Stimulated activated naive CD8-positive, alpha-beta T cell treated with anti-CD3 and anti-CD28 coated beads, Interleukin-15, Interleukin-2, amounts not matched to agents 100 U/mL and 50 U/mL, for 24 hours (primary cell): ENCODE measurements at regions not wholly inside any gene's neighbourhood (a gene's known extent, or its start where the extent isn't known, plus 50 kb on each side); places are given as distances from the start of the nearest gene placed in this dataset.

Experiments used
- ATAC-seq: fragments of 150-1000 bp; cut with Tn5 transposase; one replicate; pipeline ENCODE4 v1.10.0; 2021
- DNase-seq: peaks from one replicate; pipeline ENCODE4 v3.0.0; 2021

DNA sequence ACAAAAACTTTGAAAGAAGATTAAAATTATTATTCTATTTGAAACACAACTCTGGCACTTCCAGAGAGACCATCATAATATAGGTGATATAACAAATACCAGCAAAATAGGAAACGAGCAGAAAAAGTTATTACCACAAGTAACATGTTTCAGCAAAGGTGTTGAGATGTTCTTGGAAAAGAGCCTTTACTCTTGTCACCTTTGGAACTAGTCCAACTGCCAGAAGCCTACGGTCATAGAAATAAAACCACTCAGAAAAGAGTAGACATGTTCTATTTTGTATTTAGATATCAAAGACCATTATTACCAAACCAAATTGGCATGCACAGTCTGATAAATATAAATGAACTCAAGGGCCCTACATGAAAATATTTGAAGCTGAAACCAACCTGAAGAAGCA lies 145.0 kb upstream of the DMAC1 start:
- no peak for ATAC-seq

DNA sequence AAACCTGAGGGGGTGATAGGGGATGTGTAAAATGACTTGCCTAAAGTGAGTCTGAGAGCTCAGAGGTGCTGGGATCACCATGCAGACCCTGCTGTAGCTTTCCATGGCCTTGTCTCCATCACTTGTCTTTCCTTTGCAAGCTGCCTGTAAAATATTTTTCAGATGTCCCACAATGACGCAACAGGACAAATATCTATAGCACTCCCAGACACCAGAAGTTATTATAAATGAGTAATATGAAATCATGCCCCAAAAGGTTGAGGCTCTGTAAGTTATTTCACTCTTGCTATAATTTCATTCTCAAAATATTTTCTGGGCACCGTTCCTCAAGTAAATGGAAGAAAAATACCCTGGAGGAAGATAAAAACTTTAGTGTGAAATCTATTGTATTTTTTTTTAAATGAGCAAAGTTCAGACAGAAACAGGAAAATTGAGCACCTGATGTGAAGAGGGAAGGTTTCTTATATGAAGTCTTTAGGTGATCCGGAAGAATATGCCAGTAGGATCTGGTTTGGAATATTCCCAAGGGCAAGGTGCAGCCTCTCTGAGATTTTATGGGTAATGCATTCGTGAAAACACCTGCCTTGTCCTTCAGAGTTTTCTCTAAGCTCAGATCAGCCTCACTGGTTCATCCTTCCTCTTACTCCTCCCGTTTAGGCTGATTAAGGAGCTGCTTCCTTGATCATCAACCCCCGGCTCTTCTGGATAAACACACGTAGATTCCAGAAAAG lies 138.3 kb upstream of the DMAC1 start:
- ATAC-seq, result no peak
- no peak for DNase-seq

More for the DNA sequence above, 145.0 kb upstream of the DMAC1 start:
- no peak for DNase-seq

DNA sequence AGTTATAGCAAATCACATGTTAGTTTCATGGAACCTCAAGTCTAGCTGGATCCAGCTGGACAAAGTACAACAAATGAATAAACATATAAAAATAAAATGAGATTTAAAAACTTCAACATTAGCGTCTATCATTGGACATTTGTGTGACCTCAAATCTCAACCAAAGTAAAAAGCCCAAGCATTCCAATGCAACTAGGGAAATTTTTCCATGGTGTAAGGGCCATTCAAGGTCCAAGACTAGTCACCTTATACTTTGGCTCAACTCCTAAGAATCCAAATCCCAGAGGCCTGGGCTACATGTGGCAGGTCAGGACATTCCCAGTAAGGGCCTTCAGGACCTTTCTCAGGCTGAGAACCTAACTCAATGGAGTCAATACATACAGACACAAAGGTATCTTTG lies 137.4 kb upstream of the DMAC1 start:
- no peak for DNase-seq
- ATAC-seq, result no peak

DNA sequence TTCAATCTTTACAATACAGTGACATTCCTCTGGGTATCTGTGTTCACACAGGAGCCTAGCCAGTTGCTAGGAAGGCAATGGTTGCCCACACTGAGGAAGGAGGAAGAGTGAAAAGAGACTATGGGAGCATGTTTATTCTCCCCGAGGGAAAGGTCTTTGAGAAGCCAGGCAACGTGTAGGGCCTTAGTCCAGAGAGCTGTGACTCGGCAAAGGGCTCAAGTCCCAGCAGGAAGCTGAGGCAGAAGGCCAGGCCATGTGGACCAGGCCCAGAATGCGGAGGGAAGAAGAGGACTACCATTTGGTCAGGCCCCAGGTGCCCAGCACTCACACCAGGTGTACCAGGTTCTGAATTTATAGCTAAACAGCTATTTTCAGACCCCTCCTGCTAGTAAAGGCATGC lies 136.6 kb upstream of the DMAC1 start:
- no peak for ATAC-seq
- DNase-seq, result no peak

DNA sequence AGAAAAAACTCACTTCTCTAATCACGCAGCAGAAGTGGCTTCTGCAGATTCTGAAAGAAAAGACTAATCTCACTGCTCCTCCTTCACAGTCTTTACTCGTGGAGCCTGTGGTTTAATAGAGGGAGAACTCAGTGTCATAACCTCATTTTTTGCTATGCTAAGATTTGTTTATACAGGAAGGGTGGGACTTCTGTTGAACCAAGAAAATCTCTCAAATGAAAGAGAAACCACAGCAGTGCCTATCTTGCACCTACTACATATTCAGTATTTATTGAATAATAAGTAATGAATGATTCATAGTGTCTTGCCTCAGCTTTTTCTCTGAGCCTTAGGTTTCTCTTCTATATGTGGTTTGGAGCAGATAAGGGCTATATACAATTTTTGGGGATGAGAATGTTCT lies 136.1 kb upstream of the DMAC1 start:
- peak; percentile 68 for ATAC-seq
- DNase-seq, result no peak

DNA sequence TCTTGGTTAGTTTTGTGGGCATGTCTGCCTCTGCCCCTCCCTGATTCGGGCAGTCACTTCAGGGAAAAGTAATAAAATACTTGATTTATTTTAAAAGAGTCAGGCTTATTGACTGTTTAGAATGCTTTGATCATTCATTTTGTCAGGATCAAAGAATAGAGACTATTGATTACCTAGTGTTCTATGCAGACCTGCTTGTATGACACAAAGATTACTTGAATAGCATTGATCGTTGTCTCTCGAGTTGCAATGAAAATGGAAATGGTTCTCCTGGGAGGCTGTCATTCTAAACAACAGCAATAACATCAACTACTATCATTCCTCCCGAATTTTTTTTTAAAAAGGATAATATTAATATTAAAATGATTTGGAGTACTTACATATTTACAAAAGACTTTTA lies 133.2 kb upstream of the DMAC1 start:
- no peak for ATAC-seq

DNA sequence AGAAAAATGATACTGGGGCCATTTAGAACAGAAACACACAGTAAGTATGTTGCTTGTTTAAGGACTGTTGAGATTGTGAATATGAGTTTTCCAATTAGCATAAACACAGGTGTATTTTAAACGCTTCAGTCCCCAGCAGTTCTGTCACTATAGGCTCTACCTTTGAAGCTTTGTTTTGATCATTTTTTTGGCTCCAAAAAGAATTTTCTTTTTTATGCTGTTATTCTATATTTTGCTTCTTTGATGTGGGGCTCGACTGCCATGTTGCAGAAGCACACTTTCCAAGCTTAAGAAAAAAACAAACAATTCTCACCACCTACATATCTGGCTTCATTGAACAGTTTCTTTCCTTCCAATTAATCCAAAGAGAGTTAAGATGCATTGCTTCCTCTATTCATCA lies 131.0 kb upstream of the DMAC1 start:
- DNase-seq, result no peak

More for the DNA sequence above, 133.2 kb upstream of the DMAC1 start:
- no peak for DNase-seq

DNA sequence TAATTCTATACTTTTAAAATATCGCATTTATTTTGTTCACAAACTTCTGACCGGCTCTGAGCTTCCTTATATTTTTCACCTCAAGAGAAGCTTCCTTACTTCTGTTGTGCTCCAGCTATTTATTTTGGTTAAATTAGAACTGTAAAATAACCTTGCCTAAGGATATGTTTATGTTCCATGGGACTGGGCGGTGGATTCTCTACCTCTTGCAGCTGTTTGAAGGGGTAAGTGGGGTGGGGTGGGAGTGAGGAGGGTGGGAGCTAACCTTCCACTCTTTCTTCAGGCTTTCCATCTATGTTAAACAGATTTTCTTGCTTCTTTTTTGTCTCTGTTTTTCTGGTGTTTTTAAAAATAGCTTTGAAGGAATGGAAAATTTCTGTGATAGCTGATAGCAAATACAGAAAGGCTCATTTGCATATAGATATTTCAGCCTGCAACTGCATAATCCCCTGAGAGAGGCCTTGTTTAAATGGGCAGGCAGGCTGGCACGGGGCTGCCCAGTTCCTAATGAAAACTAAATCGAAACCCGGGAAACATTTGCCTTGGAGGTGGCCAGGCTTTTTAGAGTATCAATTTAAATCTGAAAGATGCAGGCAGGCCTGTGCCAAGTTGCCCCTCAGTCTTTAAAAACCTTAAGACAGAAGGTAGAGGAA lies 122.1 kb upstream of the DMAC1 start:
- no peak for DNase-seq
- no peak for ATAC-seq

More for the DNA sequence above, 131.0 kb upstream of the DMAC1 start:
- ATAC-seq, result no peak

DNA sequence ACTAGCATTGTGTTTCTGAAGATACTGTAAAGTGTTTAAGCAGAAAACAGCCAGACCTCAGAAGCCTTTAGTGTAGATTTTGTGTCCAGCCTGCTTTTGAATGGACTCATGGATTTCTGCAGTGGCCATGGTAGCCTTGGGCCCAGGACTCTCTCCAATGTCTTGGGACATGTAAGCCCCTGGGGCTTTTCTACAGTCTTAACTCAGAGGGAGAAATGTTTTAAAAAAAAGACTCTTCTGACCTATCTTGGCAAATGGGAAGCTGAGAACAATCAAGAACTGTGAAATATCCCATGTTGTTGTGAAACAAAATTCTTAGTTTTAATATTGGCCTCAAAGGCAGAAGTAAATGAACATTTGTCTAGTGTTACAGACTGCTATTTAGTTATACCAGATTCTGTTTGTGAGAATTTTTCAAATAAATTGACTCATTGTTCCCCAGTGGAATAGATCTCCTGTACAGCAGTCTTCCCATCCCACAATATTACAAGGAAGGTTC lies 112.5 kb upstream of the DMAC1 start:
- ATAC-seq (no peak), DNase-seq (no peak)

DNA sequence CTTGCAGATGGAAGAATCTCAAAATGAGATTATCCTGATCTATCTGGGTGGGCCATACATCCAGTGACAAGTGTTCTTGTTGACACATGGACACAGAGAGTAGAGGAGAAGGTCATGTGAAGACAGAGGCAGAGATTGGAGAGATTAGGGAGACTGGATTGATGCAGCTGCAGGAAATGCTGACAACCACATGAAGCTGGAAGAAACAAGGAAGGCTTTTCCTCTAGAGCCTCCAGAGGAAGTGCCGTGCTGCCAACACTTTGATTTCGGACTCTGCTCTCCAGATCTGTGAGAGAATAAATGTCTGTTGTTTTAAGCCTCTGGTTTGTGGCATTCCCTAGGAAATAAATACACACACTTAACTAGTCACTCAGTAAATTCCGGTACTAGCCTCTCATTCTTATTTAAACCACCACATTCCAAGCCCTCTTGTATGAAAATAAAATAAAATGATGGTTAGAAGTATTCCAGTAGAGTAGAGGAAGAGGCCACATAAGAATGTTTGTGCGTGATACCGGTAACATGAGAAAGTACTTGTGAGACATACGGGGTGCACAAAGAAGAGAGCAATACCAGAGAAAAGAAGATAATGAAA lies 110.9 kb upstream of the DMAC1 start:
- no peak for ATAC-seq
- no peak for DNase-seq

DNA sequence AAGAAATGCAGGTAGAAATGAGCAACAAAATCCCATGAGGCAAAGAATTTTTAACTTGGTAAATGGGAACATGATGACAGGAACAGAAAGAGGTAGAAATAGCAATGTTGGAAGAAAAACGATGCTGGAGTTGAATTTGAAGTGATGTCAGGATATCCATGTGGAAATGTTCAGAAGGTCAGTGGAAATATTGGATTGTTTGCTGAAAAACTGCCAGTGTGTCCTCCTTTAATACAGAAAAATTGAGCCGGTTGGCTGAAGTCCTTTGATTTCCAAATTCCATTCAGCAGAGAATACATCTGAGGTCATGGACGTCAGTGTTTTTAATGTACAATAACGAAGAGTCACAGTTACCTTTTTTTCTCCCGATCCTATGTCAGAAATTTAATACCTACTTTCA lies 110.0 kb upstream of the DMAC1 start:
- no peak for ATAC-seq
- DNase-seq, result no peak

DNA sequence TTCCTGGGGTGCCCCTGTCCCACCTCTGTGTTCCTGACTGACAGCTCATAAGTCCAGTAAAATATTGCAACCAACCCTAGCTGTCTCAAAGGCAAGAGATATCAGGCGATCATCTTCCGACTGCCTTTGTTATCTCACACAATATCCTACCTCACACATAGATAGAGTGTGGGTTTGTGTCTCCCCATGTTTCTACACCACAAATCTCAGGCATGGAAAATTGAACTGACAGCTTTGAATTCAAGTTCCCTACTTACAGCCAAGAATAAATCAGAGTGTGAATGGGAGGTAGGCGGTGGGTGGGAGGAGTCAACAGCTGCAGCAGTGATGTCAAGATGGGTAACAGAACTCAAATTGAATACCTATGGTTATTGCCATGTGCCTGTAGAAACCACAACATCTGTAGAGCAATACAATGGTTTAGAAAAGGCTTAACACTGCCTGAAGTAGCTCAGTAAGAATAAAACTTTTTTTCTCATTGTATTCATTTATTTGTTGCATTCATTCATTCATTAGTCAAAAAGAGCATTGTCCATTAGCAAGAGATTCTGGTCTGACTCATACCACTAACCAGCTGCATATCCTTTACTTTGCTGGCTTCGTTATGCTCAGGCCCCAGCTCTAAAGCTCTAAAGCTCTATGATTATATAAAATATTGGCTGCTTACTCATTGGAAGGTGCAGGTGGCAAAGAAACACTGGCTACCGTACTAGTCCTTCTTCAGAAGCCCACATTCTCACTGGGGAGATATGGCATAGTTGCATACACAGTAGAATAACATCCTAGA lies 108.2 kb upstream of the DMAC1 start:
- no peak for ATAC-seq
- no peak for DNase-seq

DNA sequence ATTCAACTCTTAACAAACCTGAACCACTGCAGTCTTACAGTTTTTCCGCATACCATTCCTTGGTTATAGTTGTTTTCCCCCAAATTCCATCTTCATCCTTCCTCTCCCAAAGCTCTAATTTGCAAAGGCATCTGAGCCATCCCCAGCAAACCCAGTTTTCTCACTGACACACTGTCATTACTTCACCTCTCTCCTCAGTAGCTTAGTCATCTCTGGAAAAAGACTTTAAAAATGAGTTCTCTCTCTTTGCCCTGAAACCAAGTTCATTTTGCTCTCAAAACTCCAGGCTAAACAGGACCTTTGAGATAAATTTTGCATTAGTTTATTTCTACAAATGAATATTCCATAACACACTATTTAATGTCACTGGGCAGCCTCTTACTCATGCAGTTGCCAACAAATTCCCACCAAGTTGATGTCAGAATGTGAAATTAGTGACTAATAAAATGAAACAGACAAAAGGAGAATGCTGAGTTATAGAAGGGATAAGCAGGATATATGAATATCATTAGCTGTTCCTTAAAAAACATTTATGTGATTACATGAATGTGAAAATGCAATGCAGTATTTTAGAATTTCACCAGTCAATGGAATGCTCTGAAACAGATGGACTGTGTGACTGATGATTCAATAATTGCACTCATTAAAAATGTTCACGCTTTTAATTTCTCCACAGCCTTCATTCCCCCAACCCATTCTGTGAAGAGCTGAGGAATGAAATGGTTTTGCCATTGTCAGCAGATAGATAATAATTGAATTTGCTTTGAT lies 107.4 kb upstream of the DMAC1 start:
- DNase-seq, result no peak
- ATAC-seq, result no peak

DNA sequence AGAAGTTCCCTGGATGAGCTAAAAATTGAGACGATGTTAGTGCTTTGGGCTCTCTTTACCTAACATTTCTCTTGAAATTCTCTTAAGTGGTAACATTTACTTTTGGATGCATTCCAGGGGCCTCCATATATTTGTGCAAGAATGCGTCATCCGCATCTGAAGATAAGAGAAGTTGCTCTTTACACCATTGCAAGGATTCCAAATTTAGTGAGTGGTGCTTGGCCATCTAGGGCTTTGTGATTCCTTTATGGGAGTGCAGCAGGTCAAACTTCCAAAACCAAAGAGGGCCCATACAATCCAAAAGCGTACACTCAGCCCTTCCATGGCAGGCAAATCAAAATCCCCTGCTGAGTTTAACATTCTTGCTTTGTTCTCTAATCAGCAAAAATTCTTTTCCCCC lies 102.0 kb upstream of the DMAC1 start:
- no peak for DNase-seq

DNA sequence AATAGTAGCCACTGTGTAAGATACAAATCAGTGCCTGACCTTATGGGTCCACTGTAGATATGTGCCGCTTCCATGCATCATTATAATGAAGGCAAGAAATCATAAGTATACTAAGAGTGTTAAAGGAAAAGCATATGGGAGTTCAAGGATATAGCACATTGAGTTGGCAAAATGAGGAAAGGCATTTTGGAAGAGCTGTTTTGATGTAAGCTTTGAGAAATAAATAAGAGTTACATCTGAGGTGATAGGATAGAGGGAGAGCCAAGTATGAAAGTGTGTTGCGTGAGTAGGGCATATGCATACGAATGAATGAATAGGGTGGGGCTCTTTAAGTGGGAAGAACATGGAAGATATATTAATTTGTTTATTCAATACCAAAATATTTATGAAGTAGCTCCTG lies 101.0 kb upstream of the DMAC1 start:
- DNase-seq (no peak), ATAC-seq (no peak)

More for the DNA sequence above, 102.0 kb upstream of the DMAC1 start:
- no peak for ATAC-seq

DNA sequence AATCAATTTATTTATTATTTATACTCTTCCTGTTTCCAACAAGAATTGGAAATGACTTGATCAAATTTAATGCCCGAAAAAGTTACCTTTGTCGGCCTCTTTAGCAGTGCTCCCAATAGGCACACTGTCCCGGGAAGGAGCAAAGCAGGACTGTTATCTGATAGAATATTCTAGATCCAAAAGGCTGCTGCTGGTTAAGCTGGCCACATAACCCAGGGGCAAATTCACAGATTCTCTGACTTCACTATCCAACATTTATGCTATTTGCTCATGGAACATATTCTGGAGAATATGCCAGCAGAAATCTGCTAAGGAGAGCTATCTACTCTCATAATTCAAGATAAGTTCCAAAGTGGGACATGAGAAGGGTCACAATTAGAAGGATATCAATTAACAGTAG lies 100.2 kb upstream of the DMAC1 start:
- DNase-seq, result no peak
- ATAC-seq, result no peak

DNA sequence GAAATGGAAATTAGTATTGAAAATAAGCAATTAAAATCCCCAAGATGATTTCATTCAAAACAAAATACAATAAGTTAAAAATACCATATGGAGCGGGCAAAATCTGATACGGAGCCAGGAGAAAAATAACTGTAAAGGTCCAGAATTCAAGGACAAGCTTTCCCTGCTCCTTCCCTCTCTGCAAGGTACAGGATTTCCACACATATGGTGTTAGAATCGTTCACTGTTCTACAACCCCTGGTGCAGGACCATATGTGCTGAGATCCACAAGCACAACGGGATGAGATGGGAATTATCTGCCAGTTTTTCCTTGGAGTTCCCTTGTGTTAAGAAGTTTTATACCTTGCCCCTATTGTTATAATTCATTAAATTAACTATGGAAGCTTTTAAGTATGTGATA lies 94.7 kb upstream of the DMAC1 start:
- no peak for ATAC-seq
- DNase-seq, result no peak

DNA sequence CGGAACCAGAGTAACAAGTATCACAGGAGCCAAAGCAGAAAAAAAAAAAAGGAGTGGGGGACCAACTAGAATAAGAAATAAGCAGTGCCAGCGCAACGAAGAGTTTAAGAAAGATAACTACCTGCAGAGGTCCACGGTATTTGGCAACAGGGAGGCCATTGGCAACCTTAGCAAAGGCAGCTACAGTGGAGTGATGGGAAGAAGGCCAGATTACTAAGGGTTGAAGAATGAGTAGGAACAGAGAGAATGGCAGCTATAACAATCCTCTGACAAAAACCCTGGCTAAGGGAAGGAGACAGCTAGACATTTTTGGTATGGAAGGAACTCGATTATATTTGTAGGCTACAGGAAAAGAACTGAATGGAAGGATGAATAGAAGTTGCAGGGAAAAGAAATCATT lies 93.4 kb upstream of the DMAC1 start:
- ATAC-seq, result no peak
- DNase-seq, result no peak

DNA sequence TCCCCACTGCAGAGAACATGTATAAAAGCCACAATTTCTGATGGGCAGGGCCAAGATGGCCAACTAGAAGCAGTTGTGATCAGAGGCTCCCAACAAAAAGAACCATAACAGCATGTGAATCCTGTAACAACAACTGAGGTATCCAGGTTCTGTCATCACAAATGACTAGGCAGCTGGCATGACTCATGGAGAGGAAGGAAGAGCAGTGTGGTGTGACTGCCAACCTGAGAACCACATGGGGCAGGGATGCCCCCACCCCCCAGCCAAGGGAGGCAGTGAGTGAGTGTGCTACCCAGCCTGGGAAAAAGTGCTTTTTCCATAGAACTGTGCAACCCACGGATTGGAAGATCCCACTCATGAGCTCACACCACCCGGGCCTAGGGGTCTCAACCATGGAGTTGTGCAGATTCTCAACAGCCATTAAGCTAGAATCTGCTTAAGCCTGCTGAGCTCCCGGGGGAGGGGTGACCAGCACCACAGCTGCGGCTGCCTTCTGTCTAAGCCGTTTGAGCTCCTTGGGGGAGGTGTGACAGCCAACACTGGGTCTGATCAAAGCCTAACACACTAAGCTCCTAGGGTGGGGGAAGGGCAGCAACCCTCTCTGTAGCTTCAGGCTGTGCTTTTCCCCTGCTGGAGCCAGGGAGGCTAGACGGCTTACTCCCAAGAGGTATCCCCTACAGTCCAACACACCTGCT lies 80.1 kb upstream of the DMAC1 start:
- ATAC-seq (peak; percentile 91), DNase-seq (peak; percentile 50)

DNA sequence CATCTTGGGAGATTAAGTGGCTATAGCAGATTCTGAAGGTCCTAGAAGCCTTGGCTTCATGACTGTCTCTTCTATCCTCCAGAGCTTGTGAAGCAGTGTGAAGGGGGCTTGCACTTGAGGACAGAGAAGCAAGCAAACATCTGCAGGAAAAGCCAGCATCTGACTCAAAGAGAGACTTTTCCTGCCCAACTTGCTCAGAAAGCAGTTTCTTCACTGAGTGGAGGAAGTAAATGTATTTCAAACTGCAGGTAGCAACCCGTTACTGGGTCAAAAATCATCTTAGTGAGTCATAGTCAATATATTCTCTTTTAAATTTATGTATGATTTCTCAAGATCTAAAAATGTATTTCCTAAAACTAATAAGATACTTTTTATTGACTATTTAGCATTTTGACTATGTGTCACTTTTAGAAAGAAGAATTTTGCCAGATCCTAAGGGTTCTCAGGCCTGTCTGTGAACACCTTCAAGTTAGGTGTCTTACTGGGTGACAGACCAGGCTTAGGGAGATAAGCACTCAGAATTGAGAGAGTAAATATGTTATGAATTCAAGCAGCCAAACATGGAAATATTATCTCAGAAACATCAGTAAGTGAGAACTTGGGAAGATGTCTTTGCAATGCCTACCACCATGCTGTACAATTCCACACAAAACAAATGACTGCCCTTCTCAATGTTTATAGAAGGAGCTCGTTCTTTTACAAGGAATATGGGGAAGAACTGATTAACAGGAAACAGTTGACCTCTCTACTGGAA lies 72.6 kb upstream of the DMAC1 start:
- ATAC-seq (no peak), DNase-seq (no peak)

DNA sequence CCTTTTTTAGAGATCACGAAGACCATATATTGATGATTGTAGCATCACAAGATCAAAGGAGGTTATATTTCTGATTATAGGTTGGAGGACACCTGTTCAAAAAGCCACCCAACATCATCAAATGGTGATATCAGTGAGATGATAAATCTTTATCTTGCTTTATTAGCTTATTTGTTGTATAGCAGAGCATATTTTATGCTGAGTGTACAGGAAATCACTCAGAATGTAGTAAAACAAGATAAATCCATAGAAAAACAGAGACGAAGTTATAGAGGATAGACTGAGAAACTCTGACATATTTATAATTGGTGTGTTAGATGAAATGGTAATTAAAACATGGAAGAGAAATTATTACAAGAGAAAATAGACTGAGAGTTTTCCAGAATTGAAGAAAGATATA lies 69.8 kb upstream of the DMAC1 start:
- DNase-seq (no peak), ATAC-seq (no peak)
